H1 (cell line): ENCODE measurements at regions not wholly inside any gene's neighbourhood (a gene's known extent, or its start where the extent isn't known, plus 50 kb on each side); places are given as distances from the start of the nearest gene placed in this dataset.

Source experiments
- CTCF ChIA-PET: fragments of 300-600 bp; sonication (Branson Sonifier 250); formaldehyde crosslinking; loops from one replicate; lab custom pipeline; 2021; ENCODE audit not compliant: partially characterized antibody; lab: Charles Lee
- POLR2A ChIA-PET: fragments of 300-600 bp; sonication (Branson Sonifier 250); formaldehyde crosslinking; loops from one replicate; lab custom pipeline; 2021; ENCODE audit warnings: inconsistent platforms; ENCODE audit not compliant: partially characterized antibody; lab: Charles Lee
- DNase-seq, 2 experiments: peaks; one replicate each; pipeline versions ENCODE4 v3.0.0 to v3.0.0-alpha.2; 2010 to 2022; ENCODE audit warnings: low spot score in 2 of 2, low read depth in 1 of 2, mixed read lengths in 1 of 2
- FAIRE-seq: peaks from 2 replicates; lab custom pipeline; 2011; peaks lifted over from hg19 to GRCh38; lab: Jason Lieb, UNC
- H2AFZ ChIP-seq: 2 replicates; pipeline ENCODE4 v1.8.1; 2012; ENCODE audit warnings: low read length, inconsistent platforms
- H2AK5ac ChIP-seq: 2 replicates; pipeline ENCODE4 v1.6.1; 2013; ENCODE audit warnings: low read depth, low read length
- H2BK120ac ChIP-seq: replicated peaks from 2 replicates; pipeline ENCODE3; 2013; ENCODE audit warnings: low read depth, low read length, inconsistent platforms
- H2BK12ac ChIP-seq: 2 replicates; pipeline ENCODE4 v1.6.1; 2013; ENCODE audit warnings: low read depth, low read length
- H2BK15ac ChIP-seq: 2 replicates; pipeline ENCODE4 v1.6.1; 2013; ENCODE audit warnings: low read length
- H2BK20ac ChIP-seq: 2 replicates; pipeline ENCODE4 v1.6.1; 2013; ENCODE audit warnings: low read length
- H2BK5ac ChIP-seq: 2 replicates; pipeline ENCODE4 v1.6.1; 2013; ENCODE audit warnings: low read depth, low read length
- H3K14ac ChIP-seq: 2 replicates; pipeline ENCODE4 v1.6.1; 2013; ENCODE audit warnings: inconsistent platforms; ENCODE audit not compliant: insufficient read length
- H3K18ac ChIP-seq: 2 replicates; pipeline ENCODE4 v1.6.1; 2013; ENCODE audit warnings: low read length; ENCODE audit errors: extremely low read depth
- H3K23ac ChIP-seq: 2 replicates; pipeline ENCODE4 v1.6.1; 2013; ENCODE audit warnings: inconsistent platforms; ENCODE audit not compliant: insufficient read length
- H3K23me2 ChIP-seq: 2 replicates; pipeline ENCODE4 v1.6.1; 2013; ENCODE audit warnings: low read depth, low read length
- H3K27ac ChIP-seq: 2 replicates; pipeline ENCODE4 v1.6.1; 2011; ENCODE audit warnings: low read depth, low read length, inconsistent platforms
- H3K27me3 ChIP-seq, 4 experiments: replicated peaks in 1 of 4; 1 replicate in 1 of 4; 2 replicates in 3 of 4; pipeline versions ENCODE4 v1.6.1 to v1.8.1; 2011 to 2013; ENCODE audit warnings: low read length in 3 of 4, mild to moderate bottlenecking in 3 of 4, inconsistent platforms in 2 of 4, mixed read lengths in 2 of 4, moderate library complexity in 1 of 4; ENCODE audit not compliant: control insufficient read depth in 3 of 4, insufficient read depth in 3 of 4; ENCODE audit errors: extremely low read depth in 1 of 4
- H3K36me3 ChIP-seq, 4 experiments: 2 replicates each; pipeline versions ENCODE4 v1.6.1 to v1.8.1; 2011 to 2013; ENCODE audit warnings: mild to moderate bottlenecking in 4 of 4, low read length in 3 of 4, moderate library complexity in 2 of 4, control low read depth in 1 of 4, inconsistent platforms in 1 of 4; ENCODE audit not compliant: insufficient read depth in 4 of 4, control insufficient read depth in 2 of 4
- H3K4ac ChIP-seq: replicated peaks from 2 replicates; pipeline ENCODE3; 2013; ENCODE audit warnings: low read length, low read depth, mixed read lengths, inconsistent platforms; ENCODE audit not compliant: insufficient read length
- H3K4me1 ChIP-seq, 4 experiments: replicated peaks in 1 of 4; 1 replicate in 1 of 4; 2 replicates in 3 of 4; pipeline versions ENCODE4 v1.6.1 to v1.8.1; 2011 to 2013; ENCODE audit warnings: low read length in 3 of 4, inconsistent platforms in 2 of 4, mixed read lengths in 1 of 4; ENCODE audit not compliant: insufficient read depth in 4 of 4, control insufficient read depth in 3 of 4
- H3K4me2 ChIP-seq, 2 experiments: 2 replicates each; pipeline versions ENCODE4 v1.6.1 to v1.8.1; 2011 to 2013; ENCODE audit warnings: low read depth in 2 of 2, low read length in 2 of 2, control low read depth in 1 of 2, inconsistent platforms in 1 of 2, mild to moderate bottlenecking in 1 of 2; ENCODE audit not compliant: insufficient read depth in 1 of 2
- H3K4me3 ChIP-seq, 4 experiments: fragments of 200-600, 300-600 bp in 1 of 4; sonication (generic), shearing (Covaris generic), sonication (Bioruptor Twin) in 1 of 4; 2 replicates each; pipeline versions ENCODE4 v1.5.1 to v1.8.1; 2011 to 2016; ENCODE audit warnings: low read length in 4 of 4, low read depth in 3 of 4, control low read depth in 2 of 4, inconsistent platforms in 2 of 4, mild to moderate bottlenecking in 2 of 4, mixed read lengths in 1 of 4, moderate library complexity in 1 of 4; ENCODE audit not compliant: insufficient read depth in 2 of 4; ENCODE audit errors: extremely low read depth in 1 of 4
- H3K56ac ChIP-seq: replicated peaks from 2 replicates; pipeline ENCODE3; 2013; ENCODE audit warnings: low read depth, mild to moderate bottlenecking, mixed read lengths, low read length, inconsistent platforms; ENCODE audit not compliant: insufficient read length
- H3K79me1 ChIP-seq: 2 replicates; pipeline ENCODE4 v1.6.1; 2013; ENCODE audit warnings: low read depth, low read length, control low read depth
- H3K79me2 ChIP-seq, 2 experiments: 2 replicates each; pipeline versions ENCODE4 v1.6.1 to v1.8.1; 2012 to 2013; ENCODE audit warnings: low read length in 2 of 2, mild to moderate bottlenecking in 2 of 2, inconsistent platforms in 1 of 2; ENCODE audit not compliant: insufficient read depth in 2 of 2, control insufficient read depth in 1 of 2
- H3K9ac ChIP-seq, 4 experiments: replicated peaks in 1 of 4; 1 replicate in 1 of 4; 2 replicates in 3 of 4; pipeline versions ENCODE4 v1.6.1 to v1.8.1; 2011 to 2013; ENCODE audit warnings: low read depth in 3 of 4, low read length in 3 of 4, control low read depth in 2 of 4, mild to moderate bottlenecking in 2 of 4, moderate library complexity in 2 of 4, inconsistent platforms in 1 of 4; ENCODE audit errors: extremely low read depth in 1 of 4
- H3K9me3 ChIP-seq, 2 experiments: 2 replicates each; pipeline versions ENCODE4 v1.6.1 to v1.8.1; 2012 to 2013; ENCODE audit warnings: mild to moderate bottlenecking in 2 of 2, moderate library complexity in 2 of 2, control low read depth in 1 of 2, inconsistent platforms in 1 of 2, low read depth in 1 of 2, low read length in 1 of 2, mixed read lengths in 1 of 2; ENCODE audit not compliant: insufficient read depth in 2 of 2
- H4K20me1 ChIP-seq, 2 experiments: replicated peaks in 1 of 2; 2 replicates each; pipeline versions ENCODE3 to v1.8.1; 2011 to 2013; ENCODE audit warnings: inconsistent platforms in 2 of 2, low read length in 2 of 2, mild to moderate bottlenecking in 1 of 2; ENCODE audit not compliant: insufficient read depth in 2 of 2, control insufficient read depth in 1 of 2
- H4K5ac ChIP-seq: 2 replicates; pipeline ENCODE4 v1.6.1; 2013; ENCODE audit warnings: low read length, low read depth, mixed read lengths, inconsistent platforms; ENCODE audit not compliant: insufficient read length
- H4K8ac ChIP-seq: 2 replicates; pipeline ENCODE4 v1.8.0; 2013; ENCODE audit warnings: mild to moderate bottlenecking, moderate library complexity, low read length, inconsistent platforms; ENCODE audit not compliant: insufficient read depth; ENCODE audit errors: extremely low read depth
- H4K91ac ChIP-seq: replicated peaks from 2 replicates; pipeline ENCODE3; 2013; ENCODE audit warnings: low read length, mixed read lengths, inconsistent platforms; ENCODE audit not compliant: insufficient read length
- SIN3A ChIP-seq, 2 experiments: IDR thresholded peaks in 1 of 2; conservative IDR thresholded peaks in 1 of 2; 2 replicates each; pipeline ENCODE4 v1.6.1; 2011 to 2012; ENCODE audit warnings: low read length in 2 of 2, improper control_type of control experiment in 1 of 2, low read depth in 1 of 2, mild to moderate bottlenecking in 1 of 2
- WGBS, 2 experiments: shearing (Covaris generic) in 1 of 2; methylation state at CpG; one replicate each; pipeline versions ENCODE4 v1.1.6 to v1.1.7; 2013 to 2015; ENCODE audit warnings: low lambda C conversion rate in 2 of 2, mixed read lengths in 2 of 2, inconsistent platforms in 1 of 2, low coverage in 1 of 2, missing lambda C conversion rate in 1 of 2; ENCODE audit not compliant: insufficient replicate concordance in 2 of 2, insufficient coverage in 1 of 2, insufficient read length in 1 of 2; ENCODE audit errors: extremely low coverage in 1 of 2, missing lambda C conversion rate in 1 of 2; 5-methylcytosine and 5-hydroxymethylcytosine counted together

- Histone ChIP-seq H4K91ac (no peak overlapping the region), H4K8ac (no peak overlapping the region), H2BK120ac (no peak overlapping the region), H3K14ac (no peak overlapping the region), H2BK5ac (no peak overlapping the region), H3K27ac (no peak overlapping the region), H2BK15ac (no peak overlapping the region), H3K4me1 (peaks cover 0 to 2% (median 0%) of the 10 kb centered on the region in 4 experiments; a peak in 1 of 7 replicates), H3K9me3 (no peaks in the 10 kb centered on the region), H3K56ac (no peak overlapping the region), H3K4ac (no peak overlapping the region), H2AK5ac (no peak overlapping the region), H2BK20ac (no peak overlapping the region), H3K23me2 (no peaks in the 10 kb centered on the region), H4K5ac (no peak overlapping the region), H3K9ac (0 out of 7 replicates have a peak overlapping the region, but pooled peaks of 1 of the 4 experiments have one; percentile 18), H3K27me3 (no peaks in the 10 kb centered on the region; a peak in 1 of 7 replicates), H3K4me3 (no peak overlapping the region), H4K20me1 (no peaks in the 10 kb centered on the region), H3K23ac (no peak overlapping the region), H3K79me1 (no peaks in the 10 kb centered on the region), H2AFZ (no peak overlapping the region), H3K4me2 (no peak overlapping the region), H2BK12ac (no peak overlapping the region), H3K79me2 (no peaks in the 10 kb centered on the region), H3K18ac (no peak overlapping the region), H3K36me3 (no peaks in the 10 kb centered on the region)
- DNase-seq, result no peak
- ChIA-PET POLR2A (no interaction called here), CTCF (interaction anchor here (0.8 to 1.5 kb wide), 3 partner anchors 20 to 68 kb away, joined by 3 read pairs; no protein-coding TSS in a partner anchor)
- 81% methylated on average over 5 of the region's 5 CpGs; no CpG with 5 or more reads in 1 of the 2 experiments for WGBS, 2 experiments
- no peak for FAIRE-seq
- TF ChIP-seq SIN3A (conservative IDR thresholded peaks at IDR 0.05 in 1 of 2, IDR thresholded peaks at IDR 0.05 in 1 of 2; ENCODE audit: low read depth in 1 of 2, low read length in 2 of 2), result no peak
These were observed 61.1 kb upstream of the ZMIZ1 start for GRCh38 chr10:79007421-79008319.
